Right cardiac atrium (tissue), 5 donors: ENCODE measurements at regions not wholly inside any gene's neighbourhood (a gene's known extent, or its start where the extent isn't known, plus 50 kb on each side); places are given as distances from the start of the nearest gene placed in this dataset.
"Not testable (repeated sequence)": the region's sequence is repeated elsewhere in the genome, so short reads cannot be mapped to it uniquely, and the experiment has no call there.

Experiments
- ATAC-seq, 2 donors: fragments of 200-7000 bp; cut with Tn5 transposase; one replicate each; pipeline versions ENCODE4 v1.8.0 to v1.9.1; 2020; ENCODE audit warnings: moderate library complexity in 2 of 2, mild to moderate bottlenecking in 1 of 2
- DNase-seq, 3 donors: peaks; one replicate each; pipeline ENCODE4 v3.0.0-alpha.2; 2020
- H3K27ac ChIP-seq: one replicate; pipeline ENCODE4 v1.5.1; 2013; ENCODE audit warnings: mild to moderate bottlenecking, low read length, control low read depth, moderate library complexity
- H3K27me3 ChIP-seq: one replicate; pipeline ENCODE4 v1.6.1; 2013; ENCODE audit not compliant: control insufficient read depth, insufficient read depth
- H3K4me1 ChIP-seq: one replicate; pipeline ENCODE4 v1.6.1; 2013; ENCODE audit warnings: low read length; ENCODE audit not compliant: control insufficient read depth, insufficient read depth
- H3K4me3 ChIP-seq: one replicate; pipeline ENCODE4 v1.5.1; 2013; ENCODE audit warnings: low read length, control low read depth
- H3K9me3 ChIP-seq: one replicate; pipeline ENCODE4 v1.6.1; 2013; ENCODE audit warnings: low read length; ENCODE audit not compliant: control insufficient read depth
- WGBS: extraction: QIAGEN DNeasy Blood & Tissue Kit; methylation state at CpG from one replicate; pipeline ENCODE4 v1.1.7; 2013; 5-methylcytosine and 5-hydroxymethylcytosine counted together
- intact Hi-C, 4 donors: fragments of 100-400 bp; cut with DNase I; formaldehyde crosslinking; loops; one replicate each; pipeline versions ENCODE4 v1.11.0 to v1.14.0; 2022 to 2023
- donor health status: healthy with polysubstance abuse.
- donor health status: DM: no; HTN: yes; CAD: no.
- donor health status: DM: no; HTN: no; CAD: no.
- donor health status: DM: no; HTN: yes; CAD: no; lungs with severe emphysema.
- donor health status: DM: yes; HTN: yes; CAD: no.

GRCh38 chrX:41024755-41025154, 60.5 kb upstream of the USP9X start:
- H3K4me1 ChIP-seq, result no peaks in the 10 kb centered on the region
- no peaks in the 10 kb centered on the region for H3K9me3 ChIP-seq
- intact Hi-C loops, result no loop called here
- ATAC-seq, result no peak
- H3K27me3 ChIP-seq, result no peaks in the 10 kb centered on the region
- no peak for DNase-seq
- H3K27ac ChIP-seq, result no peak overlapping the region
- H3K4me3 ChIP-seq, result no peak overlapping the region
- 89% methylated on average over 6 of the region's 6 CpGs for whole genome bisulfite sequencing

- intact Hi-C loops, result no loop called here
- H3K27ac ChIP-seq, result no peak overlapping the region
- 35% methylated on average over 13 of the region's 13 CpGs for WGBS
Measured at GRCh38 chrX:41025926-41026701, 59.1 kb upstream of the USP9X start.

GRCh38 chrX:41026702-41027078, 58.6 kb upstream of the USP9X start:
- Histone ChIP-seq H3K4me3 (no peak overlapping the region), H3K9me3 (no peaks in the 10 kb centered on the region), H3K27me3 (no peaks in the 10 kb centered on the region), H3K4me1 (no peaks in the 10 kb centered on the region), H3K27ac (no peak overlapping the region)
- intact Hi-C loops, result no loop called here
- WGBS, result 79% methylated on average over 5 of the region's 5 CpGs
- DNase-seq (no peak), ATAC-seq (no peak)

More at GRCh38 chrX:41025926-41026701, 59.1 kb upstream of the USP9X start:
- ATAC-seq, result no peak
- Histone ChIP-seq H3K4me3 (peak overlapping the region; percentile 20), H3K4me1 (no peaks in the 10 kb centered on the region), H3K27me3 (no peaks in the 10 kb centered on the region), H3K9me3 (no peaks in the 10 kb centered on the region)
- no peak for DNase-seq

- no peak for DNase-seq
- Histone ChIP-seq H3K9me3 (no peaks in the 10 kb centered on the region), H3K27ac (no peak overlapping the region), H3K4me1 (no peaks in the 10 kb centered on the region), H3K4me3 (no peak overlapping the region), H3K27me3 (no peaks in the 10 kb centered on the region)
- 78% methylated on average over 7 of the region's 7 CpGs for WGBS
- intact Hi-C loops, result no loop called here
- no peak for ATAC-seq
Measured at GRCh38 chrX:41029332-41029731, 55.9 kb upstream of the USP9X start.

GRCh38 chrX:41031256-41031967, 53.8 kb upstream of the USP9X start:
- intact Hi-C loops, result no loop called here
- Histone ChIP-seq H3K4me1 (no peaks in the 10 kb centered on the region), H3K9me3 (no peaks in the 10 kb centered on the region), H3K27me3 (no peaks in the 10 kb centered on the region), H3K27ac (no peak overlapping the region), H3K4me3 (no peak overlapping the region)
- DNase-seq (no peak), ATAC-seq (no peak)
- WGBS, result 94% methylated on average over 13 of the region's 13 CpGs

GRCh38 chrX:41033299-41033698, 51.9 kb upstream of the USP9X start:
- DNase-seq, result no peak
- H3K4me3 ChIP-seq, result no peak overlapping the region
- H3K9me3 ChIP-seq, result no peaks in the 10 kb centered on the region
- no peak overlapping the region for H3K27ac ChIP-seq
- no peak for ATAC-seq
- no peaks in the 10 kb centered on the region for H3K27me3 ChIP-seq
- intact Hi-C loops, result no loop called here
- H3K4me1 ChIP-seq, result no peaks in the 10 kb centered on the region

GRCh38 chrX:41034902-41035301, 50.3 kb upstream of the USP9X start:
- H3K4me3 ChIP-seq, DNase-seq, ATAC-seq, H3K4me1 ChIP-seq, H3K27ac ChIP-seq, H3K9me3 ChIP-seq, H3K27me3 ChIP-seq, intact Hi-C loops: not testable (repeated sequence)
- 98% methylated on average over 5 of the region's 5 CpGs for WGBS
